ENCODE measurements at regions not wholly inside any gene's neighbourhood (a gene's known extent, or its start where the extent isn't known, plus 50 kb on each side); places are given as distances from the start of the nearest gene placed in this dataset.

DNA sequence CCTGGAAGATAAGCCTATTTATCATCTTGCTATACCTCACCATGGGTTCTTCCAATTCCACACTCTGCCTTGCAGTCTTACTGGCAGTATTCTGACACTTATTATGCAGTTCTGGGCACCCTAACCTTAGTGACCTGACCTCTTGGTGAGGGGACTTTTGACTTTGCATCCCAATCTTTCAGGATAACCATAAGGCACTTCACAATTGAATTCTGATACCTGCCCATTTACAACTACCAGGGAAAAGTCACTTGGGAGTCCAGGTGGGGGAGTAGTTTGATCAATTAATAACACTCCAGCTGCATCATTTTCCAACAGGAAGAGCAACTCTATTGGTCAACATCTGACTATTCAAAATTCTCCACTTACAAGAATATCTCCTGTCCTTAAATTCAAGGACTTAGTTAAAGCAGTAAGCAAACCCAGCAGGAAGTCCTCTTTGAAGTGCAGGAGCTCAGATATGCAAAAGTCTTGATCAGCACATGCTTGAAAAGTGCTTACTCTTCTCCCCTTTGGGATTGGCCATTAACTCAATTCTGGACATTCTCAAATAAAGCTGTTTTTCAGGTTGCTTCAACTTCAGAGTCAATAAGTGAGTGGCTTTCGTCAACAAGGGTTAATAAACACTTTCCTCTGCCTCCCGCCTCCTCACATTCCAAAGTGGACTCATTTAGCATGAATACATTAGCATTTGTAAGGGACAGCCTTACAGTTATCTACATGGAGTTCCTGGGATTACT, 177.4 kb upstream of the NRIP1 start:
- no peak for DNase-seq (ENCODE audit: low read depth)

DNA sequence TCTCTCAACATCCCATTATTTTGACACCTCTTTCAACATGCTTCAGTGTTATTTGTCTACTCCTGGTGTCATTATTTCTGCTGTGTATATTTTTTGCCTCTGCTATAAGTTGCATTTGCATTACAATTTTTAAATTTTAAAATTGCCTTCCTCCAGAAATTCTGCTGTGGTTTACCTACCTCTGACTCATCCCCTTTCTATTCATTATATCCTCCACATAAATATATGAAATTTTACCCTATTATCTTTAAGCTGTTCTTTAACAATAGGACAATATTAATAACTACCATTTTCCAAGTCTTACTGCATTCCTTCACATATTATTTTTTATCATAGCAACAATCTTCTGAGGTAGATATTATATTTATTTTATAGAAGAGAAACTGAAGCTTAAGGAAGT, 178.1 kb upstream of the NRIP1 start:
- no peak for DNase-seq (ENCODE audit: low read depth)

DNA sequence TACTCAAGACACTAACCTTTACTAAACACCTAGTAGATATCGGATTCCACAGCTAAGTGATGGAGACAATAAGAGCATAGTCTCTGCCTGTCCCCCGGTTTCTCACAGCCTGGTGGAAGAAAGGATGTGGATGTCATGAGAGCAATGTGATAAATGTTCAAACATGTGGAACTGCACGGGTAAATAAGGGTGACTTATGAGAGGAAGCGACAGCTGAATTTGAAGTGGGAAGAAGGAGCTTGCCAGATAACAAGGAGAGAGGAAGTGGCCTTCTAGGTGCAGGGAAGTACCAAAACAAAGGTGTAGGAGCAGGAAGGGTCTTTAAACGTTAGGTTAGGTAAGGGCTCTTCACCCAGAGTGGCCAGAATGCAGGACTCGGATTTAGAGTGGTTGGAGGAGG, 178.6 kb upstream of the NRIP1 start:
- DNase-seq (ENCODE audit: low read depth), result no peak

DNA sequence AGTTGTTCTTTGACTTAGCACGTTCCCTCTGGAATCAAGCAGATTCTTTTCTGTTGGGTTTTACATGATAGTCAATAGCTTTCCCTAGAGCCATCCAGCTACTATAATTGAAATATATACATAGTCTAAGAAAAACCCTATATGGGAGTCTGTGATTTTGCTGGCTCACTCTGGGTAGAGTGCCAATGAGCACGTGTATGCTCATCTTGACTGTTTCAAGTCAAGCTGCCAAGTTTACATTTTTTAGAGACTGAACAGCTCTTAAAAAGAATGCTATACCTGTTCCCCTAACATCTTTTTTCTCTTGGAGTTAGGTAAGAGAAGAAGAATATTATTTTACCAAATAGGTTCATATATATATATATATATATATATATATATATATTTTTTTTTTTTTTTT, 182.8 kb upstream of the NRIP1 start:
- no peak for DNase-seq (ENCODE audit: low read depth)

DNA sequence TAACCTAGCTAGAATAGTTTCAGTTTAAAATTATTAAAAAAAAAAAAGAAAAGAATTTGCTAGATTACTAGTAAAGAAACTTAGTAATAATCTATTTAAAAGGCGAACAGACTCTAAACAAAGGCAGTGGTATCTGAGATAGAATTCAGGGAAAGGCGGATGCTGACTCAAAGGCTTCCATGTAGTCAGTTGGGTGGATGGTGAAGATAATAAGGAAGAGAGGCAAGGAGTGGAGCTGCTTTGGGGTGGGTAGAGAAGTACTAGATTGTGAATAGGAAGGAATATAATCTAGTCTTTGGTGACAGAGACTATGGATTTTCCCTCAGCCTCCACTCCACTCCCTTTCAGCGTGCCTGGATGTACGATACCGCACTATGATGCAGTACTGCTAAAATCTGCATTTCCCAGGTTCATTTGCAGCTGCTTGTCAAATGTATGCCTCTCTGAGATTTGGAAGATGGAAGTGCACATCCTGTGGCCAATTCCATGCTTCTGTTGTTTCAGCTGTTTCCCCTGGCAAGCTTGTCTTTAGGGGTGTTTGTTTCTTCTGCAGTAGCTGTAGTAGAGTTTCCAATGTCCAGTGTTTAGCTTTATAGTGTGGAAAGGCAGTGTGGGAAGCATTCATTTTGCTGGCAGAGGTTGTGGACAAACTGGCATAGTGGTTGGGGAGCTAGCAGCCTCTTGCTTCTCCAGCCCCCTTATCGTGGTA, 184.6 kb upstream of the NRIP1 start:
- peak; percentile 29 for DNase-seq (ENCODE audit: low read depth)

DNA sequence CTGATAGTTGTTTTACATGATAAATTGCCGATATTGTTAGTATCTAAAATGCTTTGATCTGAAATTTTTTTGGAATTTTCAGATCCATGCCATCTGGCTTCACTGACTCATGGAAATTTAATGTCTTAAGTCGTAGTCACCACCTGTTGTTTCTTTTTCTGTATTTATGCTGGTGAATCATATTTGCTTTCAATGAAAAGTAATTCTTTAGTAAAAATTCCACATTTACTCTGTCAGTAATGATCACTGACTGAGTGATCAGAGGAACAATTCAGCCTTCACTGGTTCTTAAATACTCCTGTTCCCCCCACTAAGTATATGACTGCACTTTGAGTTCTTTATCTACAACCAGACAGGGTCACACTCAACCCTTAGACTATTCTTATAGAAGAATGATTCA, 185.6 kb upstream of the NRIP1 start:
- no peak for DNase-seq (ENCODE audit: low read depth)

DNA sequence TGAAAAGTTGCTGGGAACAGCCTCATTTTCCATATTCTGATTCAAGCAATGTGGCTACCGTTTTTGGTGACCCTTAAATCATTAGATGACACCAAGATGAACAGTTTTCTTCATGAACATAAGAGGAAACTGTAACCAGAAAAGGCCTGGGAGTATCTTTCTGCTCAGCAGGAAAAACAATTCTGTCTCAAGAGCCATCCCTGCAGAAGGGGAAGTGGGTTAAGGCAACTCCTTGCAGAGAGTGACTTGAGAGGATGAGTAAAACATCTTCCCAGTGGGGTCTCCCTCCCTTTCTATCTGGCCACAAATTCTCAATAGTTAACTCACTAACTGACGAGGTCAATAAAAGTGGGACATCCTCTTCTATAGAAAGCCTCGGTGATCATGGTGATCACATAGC, 187.6 kb upstream of the NRIP1 start:
- DNase-seq (ENCODE audit: low read depth), result no peak

DNA sequence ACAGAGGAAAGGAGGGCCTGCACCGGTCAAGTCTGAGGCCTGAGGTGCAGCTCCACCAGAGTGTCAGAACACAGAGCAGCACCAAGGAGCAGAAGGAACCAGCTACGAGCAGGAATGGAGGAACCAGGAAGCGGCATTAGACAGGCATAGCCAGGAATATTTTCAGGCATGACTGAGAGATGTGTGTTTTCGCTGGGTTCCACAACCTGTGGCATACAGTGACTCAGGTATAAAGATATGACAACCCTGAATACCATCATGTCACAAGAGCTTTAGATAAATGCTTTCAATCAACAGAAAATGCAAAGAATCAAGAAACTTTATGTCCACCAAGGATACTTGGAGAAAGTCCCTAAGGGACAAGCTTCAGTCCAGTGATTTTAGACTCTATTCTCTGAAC, 189.3 kb upstream of the NRIP1 start:
- no peak for DNase-seq (ENCODE audit: low read depth)

DNA sequence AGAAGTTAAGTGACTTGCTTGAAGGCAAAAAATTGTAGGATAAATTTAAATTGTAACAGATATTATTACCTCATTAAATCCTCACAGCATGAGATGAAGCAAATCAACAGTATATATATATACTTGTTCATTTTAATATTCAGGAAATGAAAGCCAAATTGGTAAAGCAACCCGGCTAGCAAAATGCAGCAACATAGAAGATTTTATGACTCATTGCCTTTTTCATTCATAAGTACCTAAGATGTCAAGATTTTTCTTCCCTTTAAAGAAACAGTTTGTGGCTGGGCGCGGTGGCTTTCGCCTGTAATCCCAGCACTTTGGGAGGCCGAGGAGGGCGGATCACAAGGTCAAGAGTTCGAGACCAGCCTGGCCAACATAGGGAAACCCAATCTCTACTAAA, 190.5 kb upstream of the NRIP1 start:
- DNase-seq (ENCODE audit: low read depth), result no peak

DNA sequence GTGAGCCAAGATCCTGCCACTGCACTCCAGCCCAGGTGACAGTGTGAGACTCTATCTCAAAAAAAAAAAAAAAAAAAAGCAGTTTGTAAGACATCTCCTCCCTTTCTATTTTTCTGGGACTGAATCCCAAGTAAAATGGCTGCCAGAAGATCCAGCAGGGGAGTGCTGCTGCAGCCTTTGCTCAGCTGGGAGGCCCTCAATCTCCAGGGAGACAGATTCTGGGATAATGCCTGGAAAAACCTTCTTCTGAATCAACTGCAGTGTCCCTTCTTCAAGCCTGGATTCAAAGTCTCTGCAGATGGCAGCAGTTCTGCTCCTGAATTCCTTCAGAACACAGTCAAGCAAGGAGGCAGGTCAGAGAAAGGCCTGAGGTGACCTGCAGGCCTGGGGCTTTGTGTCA, 191.0 kb upstream of the NRIP1 start:
- DNase-seq (ENCODE audit: low read depth), result no peak

DNA sequence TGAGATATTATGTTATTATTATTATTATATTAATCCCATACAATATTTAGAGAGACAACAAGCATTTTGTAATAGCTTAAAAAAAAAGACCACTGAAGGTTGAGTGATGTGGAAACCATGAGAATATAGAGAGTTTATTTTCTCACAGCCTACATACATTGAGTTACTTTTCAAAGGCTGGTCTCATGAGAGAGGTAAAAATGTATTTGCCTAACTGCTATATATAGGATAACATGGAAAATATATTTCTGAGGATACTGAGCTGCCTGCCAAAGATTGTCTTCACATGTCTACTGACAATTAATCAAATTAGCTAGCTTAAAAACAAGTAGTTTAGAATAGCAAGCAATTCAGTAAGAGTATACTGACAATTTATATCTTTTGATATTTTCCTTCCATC, 192.2 kb upstream of the NRIP1 start:
- no peak for DNase-seq (ENCODE audit: low read depth)

DNA sequence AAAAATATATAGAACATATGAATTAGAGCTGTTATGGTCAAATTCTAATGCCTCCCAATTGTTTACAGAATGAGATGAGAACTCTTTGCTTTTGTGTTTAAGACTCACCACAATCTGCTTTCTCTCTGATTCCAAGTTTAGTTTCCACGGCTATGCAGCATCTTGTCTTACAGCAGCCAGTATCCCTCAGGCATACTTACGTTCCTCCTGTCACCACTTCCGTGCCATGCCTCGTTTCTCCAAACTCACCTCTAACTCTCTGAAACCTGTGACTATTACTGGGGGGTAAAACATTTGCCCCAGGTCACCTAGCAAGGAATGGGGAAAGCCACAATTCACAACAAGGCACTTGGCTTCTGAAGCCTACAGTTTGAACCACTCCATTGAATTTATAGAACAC, 192.8 kb upstream of the NRIP1 start:
- no peak for DNase-seq (ENCODE audit: low read depth)

DNA sequence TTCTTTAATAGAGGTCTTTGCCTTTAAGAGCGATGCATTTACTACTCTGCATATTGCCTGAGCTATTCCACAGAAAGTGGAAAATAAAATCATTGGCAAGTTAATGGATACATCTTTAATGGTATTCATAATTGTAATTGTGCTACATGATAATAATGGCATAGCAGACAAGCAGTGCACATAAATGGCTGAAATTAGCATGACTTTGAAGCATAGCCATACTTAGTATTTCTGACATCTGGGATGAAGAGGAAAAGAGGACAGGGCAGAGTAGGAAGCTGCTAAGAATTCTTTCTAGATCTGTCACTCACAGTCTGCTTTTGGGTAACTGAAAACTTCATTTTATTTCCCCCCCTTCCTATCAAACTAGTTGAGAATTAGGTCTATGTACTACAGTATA, 195.0 kb upstream of the NRIP1 start:
- DNase-seq (ENCODE audit: low read depth), result no peak

DNA sequence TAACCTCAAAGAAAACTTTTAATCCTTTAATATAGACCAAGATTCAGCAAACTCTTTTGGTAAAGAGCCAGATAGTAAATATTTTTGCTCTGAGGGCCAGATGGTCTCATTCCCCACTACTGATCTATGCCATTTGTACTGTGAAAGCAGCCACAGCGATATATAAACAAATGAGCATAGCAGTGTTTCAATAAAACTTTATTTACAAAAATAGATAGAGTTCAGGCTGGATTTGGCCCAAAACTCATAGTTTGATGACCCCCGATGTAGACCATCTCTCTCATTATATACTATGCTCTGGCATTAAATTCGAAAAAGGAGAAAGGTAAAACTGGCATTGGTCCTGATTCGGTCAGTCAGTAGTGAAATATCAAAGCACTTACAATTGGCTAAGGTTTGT, 195.8 kb upstream of the NRIP1 start:
- DNase-seq (ENCODE audit: low read depth), result no peak

DNA sequence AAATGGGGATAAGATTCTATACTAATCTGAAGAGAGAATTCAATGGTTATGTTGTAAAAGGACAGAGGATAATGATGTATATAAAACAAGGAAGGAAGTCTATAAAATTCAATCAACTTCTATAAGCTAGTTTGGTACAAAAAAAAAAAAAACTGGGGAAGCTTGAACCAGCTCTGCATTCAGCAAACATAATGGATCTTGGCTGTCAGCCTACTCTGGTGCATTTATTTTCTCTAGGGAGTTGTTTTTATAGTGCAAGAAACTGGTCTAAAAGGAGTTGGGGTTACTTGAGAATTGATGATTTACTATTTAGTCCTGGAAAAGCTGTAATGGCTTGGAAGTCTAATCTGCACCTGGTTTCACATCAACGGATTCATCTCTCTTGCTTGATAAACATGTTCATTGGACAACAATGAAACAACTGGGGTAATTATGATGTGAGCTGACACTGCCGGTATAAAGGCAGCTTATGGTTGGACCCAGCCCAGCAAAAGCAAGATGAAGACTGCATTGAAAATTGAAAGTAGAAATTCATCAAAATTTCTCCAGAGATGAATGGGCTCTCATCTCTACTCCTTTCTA, 199.4 kb upstream of the NRIP1 start:
- DNase-seq (ENCODE audit: low read depth), result no peak

DNA sequence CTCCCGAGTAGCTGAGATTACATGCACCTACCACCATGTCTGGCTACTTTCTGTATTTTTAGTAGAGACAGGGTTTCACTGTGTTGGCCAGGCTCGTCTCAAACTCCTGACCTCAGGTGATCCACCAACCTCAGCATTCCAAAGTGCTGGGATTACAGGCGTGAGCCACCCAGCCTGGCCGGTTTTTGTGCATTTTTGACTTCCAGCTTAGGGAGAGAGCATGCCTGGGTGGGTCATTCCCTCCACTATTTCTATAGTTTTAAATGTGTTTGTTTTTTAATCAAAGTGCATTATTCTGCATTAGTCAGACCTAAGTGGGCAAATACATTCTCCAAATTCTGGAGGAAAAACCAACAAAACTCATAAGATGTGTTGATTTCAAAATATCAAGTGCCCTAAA, 207.4 kb upstream of the NRIP1 start:
- DNase-seq (ENCODE audit: low read depth), result no peak

DNA sequence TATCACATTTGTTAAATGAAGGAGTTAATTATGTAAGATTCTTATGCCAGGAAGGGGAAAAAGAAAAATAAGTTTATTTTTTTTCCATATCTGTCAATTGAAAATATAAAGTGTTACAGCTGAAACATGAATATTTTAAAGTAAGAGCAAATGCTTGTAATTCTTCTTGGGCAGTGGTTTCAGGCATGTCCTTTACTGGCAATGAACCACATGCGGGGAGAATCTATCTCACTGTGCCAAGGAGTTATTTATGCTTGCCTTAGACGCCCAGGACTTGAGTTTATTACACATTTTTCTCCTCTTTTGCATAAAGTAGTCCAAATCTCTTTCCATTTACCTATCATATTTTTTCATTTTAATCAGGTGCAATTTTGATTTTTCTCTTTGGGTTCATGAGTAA, 207.8 kb upstream of the NRIP1 start:
- no peak for DNase-seq (ENCODE audit: low read depth)

DNA sequence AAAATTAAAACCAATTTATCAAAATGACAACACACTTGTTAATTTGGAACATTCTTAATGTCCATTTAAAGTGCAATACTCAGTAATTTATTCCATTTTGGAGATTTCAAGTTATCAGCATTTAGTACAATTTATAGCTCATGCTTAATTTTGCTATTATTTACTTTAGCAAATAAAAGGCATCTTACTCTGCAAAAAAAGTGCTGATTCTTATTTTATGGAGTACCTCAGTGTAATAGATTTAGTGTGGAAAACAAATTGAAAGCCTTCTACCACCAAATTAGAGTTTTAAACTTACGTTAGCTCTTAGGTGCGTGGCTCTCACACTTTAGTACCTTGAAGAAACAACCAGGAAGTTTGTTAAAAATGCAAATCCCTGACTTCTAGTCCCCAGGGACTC, 208.4 kb upstream of the NRIP1 start:
- no peak for DNase-seq (ENCODE audit: low read depth)

DNA sequence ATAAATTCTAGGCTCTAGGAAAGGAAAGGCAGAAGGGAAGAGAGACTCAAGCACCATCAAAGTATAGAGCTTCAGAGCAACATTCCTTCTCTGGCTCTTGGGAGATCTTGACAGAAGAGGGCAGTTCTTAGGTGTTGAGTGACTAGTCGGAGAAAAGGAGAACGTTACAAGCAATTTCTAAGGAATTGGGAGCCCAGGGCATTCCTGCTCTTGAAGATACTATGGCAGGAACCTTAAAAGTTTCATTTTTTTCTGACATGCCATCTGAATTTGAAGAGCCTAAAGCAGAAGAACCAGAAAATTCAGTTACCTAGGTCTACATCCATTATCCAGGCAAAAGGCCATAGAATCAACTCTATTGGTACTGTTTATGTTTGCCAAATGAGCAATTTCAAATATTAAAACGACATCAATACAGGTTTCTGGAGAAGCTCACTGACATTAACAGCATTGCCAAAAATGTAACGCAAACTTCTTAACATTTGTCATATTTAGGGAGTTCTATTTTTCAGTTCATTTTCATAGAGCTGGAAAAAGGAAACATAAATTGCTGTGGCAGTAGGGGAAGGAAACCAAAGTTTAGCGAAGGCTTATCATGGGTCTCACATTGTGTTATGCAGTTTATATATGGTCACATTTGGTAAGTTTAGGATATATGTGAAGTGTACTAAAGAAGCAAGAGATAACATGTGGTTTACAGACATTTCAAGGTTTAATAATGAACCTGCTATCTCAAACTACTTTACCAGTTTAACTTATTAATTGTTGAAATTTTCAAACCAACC, 210.1 kb upstream of the NRIP1 start:
- DNase-seq (ENCODE audit: low read depth), result no peak

DNA sequence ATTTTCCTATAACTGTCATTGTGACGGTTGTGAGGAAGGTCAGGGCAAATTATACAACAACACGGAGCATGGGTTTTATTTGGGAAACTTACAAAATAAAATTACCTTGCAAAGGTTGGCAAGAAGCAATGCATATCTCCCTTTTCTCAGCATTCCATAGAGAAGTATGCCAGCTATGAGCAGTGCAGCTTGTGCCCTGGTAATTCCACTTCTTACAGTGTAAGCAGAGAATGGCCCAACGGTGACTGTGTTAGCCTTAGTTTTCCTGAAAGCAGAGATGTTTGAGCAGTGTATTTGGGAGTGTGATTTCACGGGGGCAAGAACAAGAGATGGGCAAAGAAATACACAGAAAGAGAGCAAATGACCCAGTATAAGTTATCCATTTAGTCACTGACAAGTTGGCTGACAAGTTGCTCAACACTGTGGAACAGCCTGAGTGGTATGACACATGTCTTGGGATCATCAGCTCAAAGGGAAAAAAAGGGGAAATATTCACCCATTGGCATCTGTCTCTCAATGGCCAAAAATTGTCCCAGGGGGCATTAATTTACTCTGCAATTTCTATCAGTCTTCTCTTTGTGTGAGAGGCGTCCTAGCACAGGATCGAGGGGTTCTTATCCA, 210.9 kb upstream of the NRIP1 start:
- no peak for DNase-seq (ENCODE audit: low read depth)

DNA sequence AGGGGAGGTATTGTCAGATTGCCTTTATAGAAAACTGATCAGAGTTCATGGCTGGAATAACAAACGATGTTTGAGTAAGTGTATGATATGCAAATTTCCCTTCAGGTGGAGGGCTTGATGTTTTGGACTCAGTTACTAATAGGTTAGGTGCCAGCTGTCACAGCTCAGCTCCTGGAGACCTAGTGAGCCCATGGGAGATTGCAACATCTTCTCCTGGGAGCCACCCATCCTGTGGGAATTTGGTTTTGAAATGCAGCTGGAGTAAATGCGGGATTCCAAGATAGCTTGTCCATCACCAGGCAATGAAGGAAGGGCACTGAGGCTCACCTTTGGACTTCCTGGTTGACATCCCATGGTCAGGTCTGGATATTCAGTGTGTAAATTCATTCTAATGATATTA, 211.4 kb upstream of the NRIP1 start:
- DNase-seq (ENCODE audit: low read depth), result no peak

DNA sequence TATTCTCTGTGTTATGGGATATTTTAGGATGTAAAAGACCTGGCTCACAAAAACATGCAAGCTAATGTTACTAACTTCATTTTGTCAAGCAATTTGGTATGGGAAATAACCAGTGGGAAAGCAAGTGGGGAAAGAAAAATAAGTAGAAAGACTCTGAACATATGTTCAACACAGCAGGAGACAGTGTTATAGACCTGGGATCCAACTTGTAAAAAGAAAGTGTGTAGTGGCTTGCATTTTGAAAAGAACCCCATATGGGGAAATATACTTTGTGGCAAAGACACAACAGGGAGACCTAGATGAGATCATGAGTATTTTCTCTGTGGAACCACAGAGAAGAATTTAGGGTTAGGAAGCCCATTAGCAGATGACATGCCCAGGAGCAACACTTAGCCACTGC, 212.7 kb upstream of the NRIP1 start:
- DNase-seq (ENCODE audit: low read depth), result no peak
